HL-60 (cell line): ENCODE measurements at regions not wholly inside any gene's neighbourhood (a gene's known extent, or its start where the extent isn't known, plus 50 kb on each side); places are given as distances from the start of the nearest gene placed in this dataset.

Source experiments
- CTCF ChIP-seq: IDR thresholded peaks from one replicate; pipeline ENCODE4 v1.5.1; 2011; ENCODE audit warnings: low read length, control low read depth, inconsistent platforms; ENCODE audit not compliant: insufficient read depth
- GABPA ChIP-seq: IDR thresholded peaks from 2 replicates; pipeline ENCODE4 v1.6.1; 2012; ENCODE audit warnings: low read depth
- POLR2AphosphoS5 ChIP-seq: IDR thresholded peaks from 2 replicates; pipeline ENCODE4 v1.6.1; 2012; ENCODE audit warnings: low read depth
- REST ChIP-seq: IDR thresholded peaks from 2 replicates; pipeline ENCODE4 v1.6.1; 2012; ENCODE audit warnings: low read depth; ENCODE audit not compliant: insufficient replicate concordance
- SPI1 ChIP-seq: IDR thresholded peaks from 2 replicates; pipeline ENCODE4 v1.6.1; 2012; ENCODE audit warnings: low read depth, mild to moderate bottlenecking, borderline replicate concordance

DNA sequence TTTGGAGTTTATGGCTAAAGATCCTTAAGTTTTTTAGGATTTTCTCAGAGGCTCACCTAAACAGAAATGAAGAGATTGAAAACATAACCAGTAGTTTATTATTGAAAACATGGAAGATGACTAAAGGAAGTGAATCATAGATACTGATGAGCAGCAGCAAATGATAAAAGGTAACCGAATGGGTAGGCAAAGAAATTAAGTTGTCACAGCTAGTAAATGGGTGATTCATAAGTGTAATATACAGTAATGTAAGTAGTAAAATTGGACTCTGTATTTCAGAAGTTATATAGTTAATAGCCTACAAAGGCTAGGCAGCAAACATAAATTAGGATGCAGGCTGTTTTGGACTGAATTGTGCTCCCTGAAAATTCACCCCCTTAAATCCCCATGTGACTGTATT lies 59.0 kb upstream of the ADGRA3 start:
- TF ChIP-seq CTCF (no peak), POLR2AphosphoS5 (no peak), SPI1 (no peak), REST (no peak), GABPA (no peak)
